ENCODE measurements at regions not wholly inside any gene's neighbourhood (a gene's known extent, or its start where the extent isn't known, plus 50 kb on each side); places are given as distances from the start of the nearest gene placed in this dataset. TPM values are rescaled to one million over a fixed set of nuclear protein-coding genes. Genes with fewer than 3 reads are reported as not detected.
"Not testable (repeated sequence)": the region's sequence is repeated elsewhere in the genome, so short reads cannot be mapped to it uniquely, and the experiment has no call there.

- not testable (repeated sequence) for H3K27me3 Mint-ChIP-seq (ENCODE audit: unreplicated experiment)
Observed at GRCh38 chr21:8245642-8246402, 2275.6 kb upstream of the TPTE start.

GRCh38 chr21:8251701-8252100 lies 2269.7 kb upstream of the TPTE start:
- not testable (repeated sequence) for H3K27ac Mint-ChIP-seq (ENCODE audit: unreplicated experiment); DNase-seq (ENCODE audit: extremely low spot score, unreplicated experiment); H3K4me1 Mint-ChIP-seq (ENCODE audit: unreplicated experiment)

More at GRCh38 chr21:8245642-8246402, 2275.6 kb upstream of the TPTE start:
- not testable (repeated sequence) for H3K4me3 Mint-ChIP-seq (ENCODE audit: unreplicated experiment); DNase-seq (ENCODE audit: extremely low spot score, unreplicated experiment); H3K4me1 Mint-ChIP-seq (ENCODE audit: unreplicated experiment); H3K27ac Mint-ChIP-seq (ENCODE audit: unreplicated experiment); H3K36me3 Mint-ChIP-seq (ENCODE audit: unreplicated experiment); H3K9me3 Mint-ChIP-seq (ENCODE audit: unreplicated experiment)

GRCh38 chr21:8255094-8255493 lies 2266.3 kb upstream of the TPTE start:
- not testable (repeated sequence) for H3K4me3 Mint-ChIP-seq (ENCODE audit: unreplicated experiment); H3K27me3 Mint-ChIP-seq (ENCODE audit: unreplicated experiment); H3K36me3 Mint-ChIP-seq (ENCODE audit: unreplicated experiment); H3K9me3 Mint-ChIP-seq (ENCODE audit: unreplicated experiment); H3K27ac Mint-ChIP-seq (ENCODE audit: unreplicated experiment); H3K4me1 Mint-ChIP-seq (ENCODE audit: unreplicated experiment)
- peak; percentile 56 for DNase-seq (ENCODE audit: extremely low spot score, unreplicated experiment)

More at GRCh38 chr21:8251701-8252100, 2269.7 kb upstream of the TPTE start:
- not testable (repeated sequence) for H3K4me3 Mint-ChIP-seq (ENCODE audit: unreplicated experiment); H3K9me3 Mint-ChIP-seq (ENCODE audit: unreplicated experiment); H3K36me3 Mint-ChIP-seq (ENCODE audit: unreplicated experiment); H3K27me3 Mint-ChIP-seq (ENCODE audit: unreplicated experiment)

GRCh38 chr21:8257083-8257799 lies 2264.1 kb upstream of the TPTE start:
- not testable (repeated sequence) for H3K27ac Mint-ChIP-seq (ENCODE audit: unreplicated experiment); H3K27me3 Mint-ChIP-seq (ENCODE audit: unreplicated experiment); H3K4me1 Mint-ChIP-seq (ENCODE audit: unreplicated experiment); H3K4me3 Mint-ChIP-seq (ENCODE audit: unreplicated experiment); H3K9me3 Mint-ChIP-seq (ENCODE audit: unreplicated experiment); H3K36me3 Mint-ChIP-seq (ENCODE audit: unreplicated experiment)
- peak; percentile 89 for DNase-seq (ENCODE audit: extremely low spot score, unreplicated experiment)

- not testable (repeated sequence) for H3K36me3 Mint-ChIP-seq (ENCODE audit: unreplicated experiment); H3K4me1 Mint-ChIP-seq (ENCODE audit: unreplicated experiment); H3K27ac Mint-ChIP-seq (ENCODE audit: unreplicated experiment); H3K4me3 Mint-ChIP-seq (ENCODE audit: unreplicated experiment); H3K9me3 Mint-ChIP-seq (ENCODE audit: unreplicated experiment); H3K27me3 Mint-ChIP-seq (ENCODE audit: unreplicated experiment); DNase-seq (ENCODE audit: extremely low spot score, unreplicated experiment)
Observed at GRCh38 chr21:8260065-8260627, 2261.2 kb upstream of the TPTE start.

Small RNA genes in the stretch of these regions (microRNA-seq; reads per million reads assigned to microRNA genes)
- gene MIR3648-1 (ENCODE audit: unreplicated experiment) (not detected), gene MIR3687-1 (ENCODE audit: unreplicated experiment) (not detected), gene MIR6724-1 (ENCODE audit: unreplicated experiment) (not detected), gene MIR6724-2 (ENCODE audit: unreplicated experiment) (not detected)
